ENCODE measurements at regions not wholly inside any gene's neighbourhood (a gene's known extent, or its start where the extent isn't known, plus 50 kb on each side); places are given as distances from the start of the nearest gene placed in this dataset.
A peak's percentile ranks its signal among the peaks of the same experiment; 100 is the strongest.

DNA sequence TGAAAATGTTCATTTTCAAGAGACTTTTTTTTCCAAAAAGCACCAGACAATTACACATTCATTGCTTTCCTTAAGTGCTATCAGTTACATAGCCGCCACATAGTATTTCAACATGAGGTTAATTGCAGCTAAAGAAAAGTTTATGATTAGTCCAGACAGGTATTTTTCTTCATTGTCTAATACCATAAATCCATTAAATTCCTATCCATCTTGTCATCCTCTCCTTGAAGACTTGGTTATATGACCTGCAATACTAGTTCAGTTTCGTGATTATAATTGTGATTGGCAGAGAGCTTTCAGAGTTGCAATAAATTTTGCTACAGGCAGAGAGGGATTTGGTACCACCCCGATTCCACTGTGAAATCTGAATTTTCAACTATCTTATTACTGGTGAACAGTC is 437.7 kb downstream of the GPATCH2 start:
- DNase-seq: no peak

DNA sequence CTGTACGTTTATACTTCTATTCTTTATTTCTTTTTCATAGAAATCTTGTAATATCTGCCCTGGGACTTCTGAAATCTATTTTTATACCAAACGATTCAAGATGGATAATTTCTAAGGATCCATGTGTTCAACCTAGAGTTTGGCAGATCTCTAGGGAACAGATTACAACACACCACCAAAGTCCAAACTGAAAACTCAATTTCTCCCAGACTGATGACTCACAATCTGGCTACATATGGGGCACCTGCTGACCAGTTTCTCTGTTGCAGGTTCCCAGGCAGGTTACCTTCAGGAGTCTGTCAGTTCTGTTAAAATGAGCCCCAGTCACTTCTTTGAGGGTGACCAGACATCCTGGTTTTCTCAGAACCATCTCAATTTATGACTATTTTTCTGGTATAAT is 439.4 kb downstream of the GPATCH2 start:
- no peak for DNase-seq

DNA sequence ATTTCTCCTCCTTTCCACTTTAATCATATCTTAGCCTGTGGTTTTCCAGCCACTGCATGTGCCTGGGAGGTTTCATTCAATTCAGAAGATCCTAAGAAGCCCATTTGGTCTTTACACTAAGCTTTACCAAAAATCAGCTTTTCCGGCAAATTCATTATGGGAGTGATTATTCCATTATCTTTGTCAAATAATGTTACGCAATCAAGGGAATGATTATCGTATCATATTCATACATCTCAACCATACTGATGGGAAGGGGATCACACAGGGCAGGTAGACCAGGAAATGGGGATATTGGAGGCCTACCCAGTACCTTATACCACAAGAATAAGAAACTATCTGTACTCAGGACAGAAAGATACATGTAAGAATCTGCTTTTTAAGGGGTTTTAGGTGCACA is 440.5 kb downstream of the GPATCH2 start:
- no peak for DNase-seq

DNA sequence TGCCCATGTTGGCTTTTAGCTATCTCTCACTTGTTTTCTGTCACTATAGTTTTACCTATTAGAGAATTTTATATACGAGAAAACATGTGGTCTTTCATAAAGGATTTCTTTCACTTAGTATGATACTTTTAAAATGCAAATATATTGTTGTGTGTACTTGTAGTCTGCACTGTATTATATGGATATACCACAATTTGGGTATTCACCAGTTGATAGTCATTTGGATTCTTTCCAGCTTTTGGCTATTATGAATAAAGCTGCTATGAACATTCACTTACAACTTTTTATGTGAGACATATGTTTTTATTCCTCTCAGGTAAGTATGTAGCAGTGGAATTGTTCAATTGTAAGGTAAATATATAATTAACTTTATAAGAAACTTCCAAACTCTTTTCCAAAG is 441.5 kb downstream of the GPATCH2 start:
- DNase-seq: no peak

DNA sequence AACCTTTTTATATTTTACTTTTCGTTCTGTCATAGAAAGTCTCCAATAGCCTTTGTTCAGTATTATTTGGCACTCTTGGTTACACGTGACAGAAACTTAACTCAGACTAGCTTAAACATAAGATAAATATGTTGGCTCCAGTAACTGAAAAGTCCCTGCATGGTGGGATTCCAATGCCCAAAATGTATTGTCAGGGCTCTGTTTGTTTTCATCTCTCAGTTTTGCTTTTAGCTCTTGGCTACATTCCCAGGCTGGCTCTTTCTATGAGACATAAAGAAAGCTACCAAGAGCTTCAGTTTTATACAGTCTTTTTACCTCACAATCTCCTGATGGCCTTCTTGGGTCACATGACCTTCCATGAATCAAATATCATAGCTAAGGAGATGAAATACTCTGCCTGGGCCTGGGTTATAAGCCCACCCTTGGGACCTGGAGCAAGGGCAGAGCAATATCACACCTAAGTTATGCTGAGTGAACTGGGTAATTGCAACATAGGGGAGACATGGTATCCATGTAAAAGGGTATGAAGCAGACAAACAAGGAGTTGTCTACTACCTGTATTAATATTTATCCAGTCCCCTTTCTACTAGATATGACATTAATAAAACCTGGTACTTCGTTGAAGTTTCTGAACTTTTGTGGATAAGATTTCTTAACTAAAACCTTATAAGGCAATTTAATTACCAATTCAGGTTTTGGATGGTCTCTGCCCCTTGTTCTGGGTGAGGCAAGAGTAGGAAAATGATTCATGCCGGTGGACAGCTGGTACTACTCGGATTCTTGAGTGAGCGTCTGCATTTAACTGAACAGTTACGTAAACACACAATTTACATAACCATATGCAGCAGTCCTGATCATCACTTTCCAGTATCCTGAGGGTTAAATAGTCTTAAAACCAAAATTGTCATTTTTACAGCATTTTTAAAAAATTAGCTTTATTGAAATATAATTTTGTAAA is 442.3 kb downstream of the GPATCH2 start:
- peak; percentile 59 for DNase-seq

DNA sequence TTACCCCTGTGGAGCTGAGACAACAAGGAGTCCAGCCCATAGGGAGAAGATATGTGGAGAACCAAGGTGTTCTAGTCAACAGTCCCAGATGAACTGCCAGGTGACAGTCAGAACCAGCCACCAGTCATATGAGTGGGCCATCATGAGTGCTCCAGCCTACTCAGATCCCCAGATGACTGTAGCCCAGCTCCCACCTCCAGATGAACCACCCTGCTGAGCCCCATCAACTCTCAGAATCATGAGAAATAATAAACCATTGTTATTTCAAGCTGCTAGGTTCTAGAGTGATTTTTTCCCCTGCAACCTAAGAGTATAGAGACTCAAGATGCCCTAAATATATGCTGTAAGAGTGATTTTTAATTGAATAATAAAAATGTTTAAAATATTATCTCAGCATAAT is 444.2 kb downstream of the GPATCH2 start:
- no peak for DNase-seq

DNA sequence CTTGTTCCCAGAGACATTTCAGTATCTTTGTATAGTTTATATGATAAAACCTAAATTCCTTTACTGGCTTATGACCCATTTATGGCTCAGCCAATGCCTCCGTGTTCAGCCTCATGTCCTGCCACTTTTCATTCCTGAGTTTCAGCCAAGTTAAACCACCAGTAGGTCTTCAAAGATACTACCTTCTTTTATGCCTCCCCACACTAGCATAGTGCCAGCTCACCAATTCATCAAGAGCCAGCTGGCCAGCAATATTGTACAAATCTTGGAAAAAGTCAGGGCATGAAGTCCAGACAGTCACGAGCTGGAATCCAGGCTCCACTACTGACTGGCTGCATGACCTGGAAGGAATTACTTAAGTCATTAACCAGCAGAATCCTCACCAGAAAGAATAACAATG is 446.0 kb downstream of the GPATCH2 start:
- DNase-seq: no peak

DNA sequence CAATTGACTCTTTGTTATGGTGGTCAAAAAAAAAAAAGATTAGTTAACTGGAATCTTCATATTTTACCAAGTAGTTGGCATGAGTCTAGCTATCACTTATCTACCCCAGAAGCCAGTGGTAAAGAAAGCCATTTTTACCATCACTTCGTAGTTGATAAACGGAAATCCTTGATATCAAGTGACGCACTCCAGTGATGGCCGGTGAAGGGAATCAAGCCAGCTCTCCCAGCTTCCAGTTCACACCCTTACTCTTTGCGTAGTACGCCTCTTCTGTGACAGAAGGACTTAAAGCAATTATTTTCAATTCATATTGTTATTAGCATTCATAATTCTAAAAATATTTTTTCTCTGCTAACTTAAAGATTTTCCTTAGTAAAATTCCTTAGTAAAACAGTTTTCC is 447.9 kb downstream of the GPATCH2 start:
- DNase-seq: no peak

DNA sequence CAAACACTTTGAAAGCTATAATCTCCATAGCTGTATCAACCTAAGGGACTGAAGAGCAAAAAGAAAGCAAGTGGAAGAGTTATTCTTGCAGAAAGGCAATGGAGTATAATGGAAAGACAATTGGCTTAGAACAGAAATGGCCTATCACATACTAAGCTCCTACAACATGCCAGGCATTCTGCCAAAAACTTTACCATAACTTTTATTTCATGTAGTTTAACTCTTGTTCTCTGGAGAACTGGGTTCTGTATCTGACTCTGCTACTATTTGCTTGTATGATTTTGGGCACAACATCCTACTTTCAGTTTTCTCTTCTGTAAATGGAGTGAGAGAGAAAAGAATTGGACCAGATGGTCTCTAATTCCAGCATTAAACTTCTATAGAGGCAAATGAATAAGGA is 449.1 kb downstream of the GPATCH2 start:
- DNase-seq: no peak

DNA sequence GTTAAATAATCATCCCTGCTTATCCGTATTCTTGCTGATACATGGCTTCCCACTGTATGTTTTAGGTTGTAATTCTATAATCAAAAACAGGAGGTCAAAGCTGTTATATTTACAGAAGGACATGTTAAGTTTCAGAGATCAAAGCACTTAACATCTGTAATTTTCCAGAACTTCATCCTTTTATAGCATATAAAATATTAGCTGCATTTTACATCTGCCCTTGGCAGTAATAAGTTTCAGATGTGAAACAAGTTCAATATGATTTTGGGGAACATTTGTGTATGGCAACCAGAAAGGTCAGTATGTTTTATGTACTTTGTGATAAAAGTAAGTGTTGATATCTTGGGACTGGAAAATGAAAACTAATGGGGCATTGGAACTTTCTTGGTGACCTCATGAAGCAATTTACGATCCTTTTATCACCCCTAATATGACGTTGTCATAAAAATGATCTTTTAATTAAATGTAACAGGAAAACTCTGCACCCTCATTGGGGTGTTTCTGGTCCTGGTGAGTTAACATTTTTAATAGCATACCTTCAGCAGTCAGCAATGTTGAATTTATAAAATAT is 449.6 kb downstream of the GPATCH2 start:
- DNase-seq: no peak

DNA sequence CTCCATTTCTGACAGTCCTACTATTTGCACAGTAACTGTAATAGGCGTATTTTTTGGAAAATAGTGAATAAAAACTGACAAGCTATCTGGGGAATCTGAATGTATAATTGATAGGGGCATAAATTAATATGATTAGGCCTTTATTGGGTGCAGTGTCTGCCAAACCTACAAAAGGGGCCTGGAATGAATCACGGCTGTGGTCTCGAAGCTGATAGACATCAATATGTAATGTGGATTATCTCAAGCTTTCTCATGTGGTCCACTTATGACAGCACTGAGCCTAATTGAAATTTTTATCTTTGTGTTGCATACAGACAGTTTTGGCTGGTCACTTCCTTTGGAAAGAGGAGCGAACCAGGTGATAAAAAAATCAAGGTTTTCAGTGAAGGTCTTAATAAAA is 450.4 kb downstream of the GPATCH2 start:
- DNase-seq: no peak

DNA sequence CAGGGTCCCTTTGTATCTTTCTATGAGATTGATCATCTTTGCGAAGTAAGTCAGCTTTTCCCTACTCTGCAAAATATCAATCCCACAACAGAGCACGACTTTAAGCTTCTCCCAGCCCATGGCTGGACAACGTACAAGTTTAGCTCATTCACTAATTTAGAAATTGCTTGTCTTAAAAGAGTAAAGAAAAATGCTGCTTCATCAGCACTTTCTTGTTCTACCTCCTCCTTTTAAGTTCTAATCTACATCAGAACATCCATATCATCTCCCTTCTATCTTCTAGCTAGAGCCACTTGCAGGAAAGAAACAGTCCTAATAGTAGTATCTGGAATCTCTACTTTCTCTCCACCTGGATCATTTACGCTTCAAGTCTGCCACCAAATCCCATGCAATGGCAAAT is 441.2 kb upstream of the ESRRG start:
- DNase-seq: no peak

DNA sequence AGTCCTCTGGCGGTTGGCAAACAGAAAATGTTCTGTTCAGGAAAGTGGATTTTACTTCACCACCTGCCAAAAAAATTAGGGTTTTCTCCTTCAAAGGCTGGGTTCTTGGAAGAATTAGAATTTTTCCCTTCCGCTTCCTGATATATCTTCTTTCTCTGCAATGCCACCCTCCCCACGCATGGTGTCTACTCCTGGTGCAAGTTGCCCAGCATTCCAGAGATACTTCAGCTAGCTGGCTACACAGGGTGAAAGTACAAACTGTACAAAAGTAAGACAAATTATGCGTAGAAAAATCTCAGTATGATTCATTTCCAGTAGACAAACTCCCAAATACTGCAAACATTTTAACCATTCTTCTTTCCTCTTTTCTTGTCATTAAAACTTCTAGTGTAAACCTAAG is 430.1 kb upstream of the ESRRG start:
- no peak for DNase-seq

DNA sequence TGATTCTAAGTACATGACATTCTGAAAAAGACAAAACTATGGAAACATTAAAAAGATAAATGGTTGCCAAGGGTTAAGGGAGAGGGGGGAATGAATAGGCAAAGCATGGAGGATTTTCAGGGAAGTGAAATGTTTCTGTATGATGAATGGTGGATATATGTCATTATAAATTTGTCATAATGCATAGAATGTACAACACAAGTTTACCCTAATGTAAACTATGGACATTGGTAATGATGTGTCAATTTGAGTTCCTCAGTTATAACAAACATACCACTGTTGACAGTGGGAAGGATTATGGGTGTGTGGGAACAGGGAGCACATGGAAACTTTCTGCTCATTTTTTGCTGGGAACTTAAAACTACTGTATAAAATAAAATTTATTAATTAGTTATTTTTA is 427.1 kb upstream of the ESRRG start:
- DNase-seq: no peak

DNA sequence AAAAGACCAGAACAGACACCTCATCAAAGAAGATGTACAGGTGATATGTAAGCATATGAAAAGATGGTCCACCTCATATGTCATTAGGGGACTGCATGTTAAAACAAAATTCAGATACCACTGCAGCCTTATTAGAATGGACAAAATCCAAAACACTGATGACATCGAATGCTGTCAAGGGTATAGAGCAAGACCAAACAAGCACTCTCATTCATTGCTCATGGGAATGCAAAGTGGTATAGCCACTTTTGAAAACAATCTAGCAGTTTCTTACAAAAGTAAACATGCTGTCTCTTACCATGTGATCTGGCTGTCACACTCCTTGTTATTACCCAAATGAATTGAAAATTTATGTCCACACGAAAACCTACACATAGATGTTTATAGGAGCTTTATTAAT is 426.6 kb upstream of the ESRRG start:
- DNase-seq: no peak

DNA sequence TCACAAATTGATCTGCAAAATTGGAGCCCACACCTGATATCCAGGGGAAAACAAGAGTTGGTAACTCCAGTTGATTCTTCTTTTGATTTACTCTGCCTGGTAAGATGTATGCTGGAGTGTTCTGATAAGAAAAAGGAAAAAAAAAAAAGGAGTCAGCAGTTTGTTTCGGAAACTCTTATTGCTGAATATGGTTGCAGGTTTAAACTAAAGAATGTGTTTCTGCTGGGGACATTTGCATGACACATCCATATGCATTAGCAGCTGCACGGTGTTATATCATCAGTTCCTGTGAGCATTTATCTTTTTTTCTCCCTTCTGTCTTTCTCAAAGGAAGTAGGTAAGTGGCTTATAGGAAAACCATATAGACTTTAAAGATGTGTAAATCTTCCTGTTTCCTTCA is 418.5 kb upstream of the ESRRG start:
- DNase-seq: no peak

DNA sequence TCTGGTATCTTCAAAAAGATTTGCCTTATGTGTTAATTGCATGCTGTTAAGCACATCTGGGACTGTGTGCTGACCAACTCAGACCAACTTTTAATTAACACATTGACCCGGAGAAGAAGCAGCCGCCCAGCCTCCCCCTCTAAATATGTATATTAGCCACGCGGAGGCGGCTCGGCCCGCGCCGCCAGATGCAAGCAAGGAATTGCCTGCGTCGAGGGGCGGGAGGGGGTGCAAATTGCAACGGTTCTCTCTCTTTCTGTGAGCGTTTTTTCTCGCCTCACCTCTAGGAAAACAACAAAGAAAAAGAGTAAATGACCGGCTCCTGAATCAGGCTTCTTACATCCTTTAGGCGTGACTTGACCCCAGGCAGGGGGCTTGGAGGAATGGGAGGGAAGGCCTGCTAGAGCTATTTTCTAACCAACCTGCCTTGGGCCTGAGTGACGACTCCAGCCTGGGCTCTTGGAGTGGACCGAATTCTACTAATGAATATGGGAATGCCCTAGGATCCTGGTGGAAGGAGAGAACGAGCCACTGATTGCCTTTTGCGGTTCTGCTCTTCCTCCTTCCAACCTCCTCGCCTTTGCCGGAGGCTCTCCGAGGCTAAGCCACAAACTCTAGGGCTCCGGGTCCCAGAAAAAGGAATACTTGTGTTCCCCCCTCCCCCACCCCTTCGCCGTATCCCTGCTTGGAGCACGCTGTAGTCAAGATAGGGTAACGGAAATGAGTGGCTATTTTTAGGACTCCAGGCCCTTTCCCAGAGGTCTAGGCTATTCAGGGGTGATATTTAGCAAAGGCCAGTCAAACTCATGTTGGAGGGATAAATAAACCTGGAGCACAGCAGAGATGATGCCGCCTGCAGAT is 417.0 kb upstream of the ESRRG start:
- no peak for DNase-seq

DNA sequence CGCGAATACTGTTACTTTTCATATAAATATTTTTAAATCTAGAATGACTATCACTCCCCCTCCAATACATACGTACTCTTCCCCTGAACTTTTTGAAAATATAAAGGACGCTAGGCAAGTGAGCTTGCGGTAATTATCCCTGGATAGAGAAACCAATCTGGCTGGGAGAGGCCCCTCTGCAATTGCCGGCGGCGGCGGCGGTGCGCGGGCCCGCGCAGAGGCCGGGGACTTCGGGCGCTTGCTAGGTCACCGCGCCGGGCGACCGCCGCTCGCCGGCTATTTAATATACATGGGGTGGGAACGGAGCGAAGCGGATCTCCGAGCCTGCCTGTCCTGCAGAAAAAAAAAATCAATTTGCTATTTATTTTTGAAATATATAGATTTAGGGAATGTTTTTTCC is 416.3 kb upstream of the ESRRG start:
- no peak for DNase-seq

DNA sequence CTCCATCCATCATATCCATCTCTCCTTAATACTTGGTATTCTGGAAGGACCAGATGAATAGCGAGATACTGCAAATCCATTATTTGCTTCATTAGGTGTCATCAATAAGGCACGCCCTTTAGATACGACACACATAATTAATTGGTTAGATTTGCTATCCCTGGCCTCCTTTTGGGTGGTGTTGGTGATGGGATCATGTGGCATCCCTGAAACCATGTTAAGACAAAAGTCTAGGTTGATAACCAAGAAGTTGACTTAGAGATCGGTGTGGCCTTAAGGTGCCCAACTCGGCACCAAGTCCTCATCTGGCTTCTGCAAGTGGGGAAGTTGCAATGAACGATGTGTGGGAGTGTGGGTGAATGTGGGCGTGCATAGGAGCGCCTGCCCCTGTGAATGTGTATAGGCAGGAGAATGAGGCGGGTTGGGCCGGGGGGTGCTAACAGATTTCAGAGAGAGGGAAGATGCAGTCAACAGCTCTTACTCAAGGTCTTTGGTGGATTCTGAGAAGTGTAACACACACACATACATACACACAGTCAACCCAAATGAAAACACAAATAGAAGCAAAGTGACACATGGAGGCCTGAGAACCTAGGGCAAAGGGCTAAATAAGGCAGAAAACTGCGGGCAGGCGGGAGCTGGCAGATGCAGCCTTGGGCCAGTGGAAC is 415.7 kb upstream of the ESRRG start:
- DNase-seq: no peak

DNA sequence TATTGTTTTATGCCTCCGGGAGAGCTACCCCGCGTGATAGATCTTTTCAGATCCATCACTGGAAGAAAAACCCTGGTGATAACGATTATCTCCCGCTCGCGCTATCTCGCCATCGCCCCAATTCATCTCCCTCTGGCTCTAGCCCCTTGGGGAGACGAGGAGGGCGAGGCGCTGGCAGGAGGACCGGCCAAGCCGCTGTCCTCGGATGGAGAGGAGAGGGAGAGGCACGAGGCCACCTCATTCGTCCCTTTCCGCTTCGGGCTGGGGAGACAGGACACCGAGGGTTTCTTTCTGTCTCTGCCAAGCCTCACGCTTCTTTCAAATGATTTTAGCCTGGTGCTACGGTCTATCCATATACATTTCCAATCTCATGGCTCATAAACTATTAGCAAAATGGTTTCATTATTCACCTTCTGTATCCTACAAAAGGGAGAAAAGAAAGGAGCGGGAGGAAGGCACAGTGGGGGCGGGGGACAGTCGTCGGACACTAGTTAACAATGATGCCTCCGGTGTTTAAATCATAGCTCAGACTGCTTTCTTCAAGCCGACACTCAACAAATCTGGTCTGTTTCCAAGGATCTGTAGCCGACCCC is 415.0 kb upstream of the ESRRG start:
- DNase-seq: no peak

DNA sequence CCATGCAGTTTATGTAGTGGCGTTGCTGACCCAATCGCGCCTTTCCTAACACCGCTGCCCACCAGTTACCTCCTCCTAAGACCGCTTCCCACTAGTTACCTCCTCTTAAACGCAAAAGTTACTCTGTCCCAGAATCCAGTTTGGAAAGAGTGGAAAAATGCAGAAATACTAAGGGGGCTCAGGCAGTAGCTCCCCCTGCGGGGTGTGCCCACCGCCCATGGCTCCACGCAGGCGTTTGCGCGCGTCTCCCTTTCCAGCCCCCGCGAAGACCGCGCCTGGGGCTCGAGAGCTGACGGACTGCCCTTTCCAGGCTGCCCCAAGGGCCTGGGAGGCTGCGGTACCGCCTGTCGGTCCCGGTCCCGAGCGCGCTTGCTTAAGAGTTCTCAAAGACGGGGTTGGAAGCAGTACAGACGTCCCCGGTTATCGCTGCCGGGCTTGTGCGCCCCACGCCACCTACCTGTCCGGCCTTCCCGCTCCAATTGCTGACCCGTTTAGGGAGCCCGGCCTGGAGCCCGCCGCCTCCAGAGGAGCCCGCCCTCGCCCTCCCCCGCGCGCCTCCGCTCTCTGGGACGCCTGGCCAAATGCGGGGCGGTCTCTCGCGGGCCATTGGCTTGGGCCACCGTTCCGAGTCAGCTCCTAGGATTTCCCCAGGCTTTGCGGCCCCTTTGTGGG is 414.1 kb upstream of the ESRRG start:
- no peak for DNase-seq

DNA sequence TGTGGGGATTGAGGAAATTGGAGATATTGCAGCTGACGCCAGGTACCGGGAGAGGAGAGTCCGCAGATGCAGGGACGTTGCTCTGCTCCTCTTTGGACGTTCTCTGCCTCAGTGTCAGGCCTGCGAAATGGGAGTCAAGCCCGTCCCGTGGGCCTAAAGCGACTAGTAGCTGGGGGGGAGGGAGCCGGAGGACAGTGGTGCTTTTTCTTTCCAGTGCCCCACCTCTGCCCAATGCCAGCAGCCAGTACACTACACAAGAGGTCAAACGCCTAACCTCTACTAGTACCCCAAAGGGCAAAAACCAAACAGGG is 413.6 kb upstream of the ESRRG start:
- DNase-seq: no peak

All from NCI-H1105 treated with DMSO at 0.1 percent for 48 hours (cell line).